Vagina (tissue), 2 donors: ENCODE measurements at regions not wholly inside any gene's neighbourhood (a gene's known extent, or its start where the extent isn't known, plus 50 kb on each side); places are given as distances from the start of the nearest gene placed in this dataset.

Source experiments
- CTCF ChIP-seq, 3 experiments: fragments of 450-650 bp in 2 of 3; fragments of 200-600 bp in 1 of 3; sonication (generic) in 1 of 3; IDR thresholded peaks; one replicate each; pipeline ENCODE4 v1.5.1; 2017 to 2019; ENCODE audit warnings: antibody characterized with exemption in 3 of 3, mild to moderate bottlenecking in 2 of 3, moderate library complexity in 2 of 3
- POLR2A ChIP-seq, 2 donors: fragments of 450-650 bp; IDR thresholded peaks; one replicate each; pipeline ENCODE4 v1.6.1; 2017; ENCODE audit warnings: antibody characterized with exemption in 2 of 2, mild to moderate bottlenecking in 2 of 2, moderate library complexity in 2 of 2
- POLR2AphosphoS5 ChIP-seq, 2 donors: sonication (generic); formaldehyde crosslinking; IDR thresholded peaks; one replicate each; pipeline ENCODE4 v1.9.0; 2017; ENCODE audit warnings: antibody characterized with exemption in 2 of 2, mild to moderate bottlenecking in 2 of 2, low read depth in 1 of 2; ENCODE audit not compliant: insufficient read depth in 1 of 2

- no peak for TF ChIP-seq CTCF (IDR thresholded peaks at IDR 0.05)
- no peak for TF ChIP-seq POLR2A (IDR thresholded peaks at IDR 0.05)
- no peak for TF ChIP-seq POLR2AphosphoS5 (IDR thresholded peaks at IDR 0.05; ENCODE audit: insufficient read depth in 1 of 2, low read depth in 1 of 2)
Measured at GRCh38 chr18:22796113-22796512, 137.0 kb upstream of the RBBP8 start.
